ENCODE measurements at regions not wholly inside any gene's neighbourhood (a gene's known extent, or its start where the extent isn't known, plus 50 kb on each side); places are given as distances from the start of the nearest gene placed in this dataset.

DNA sequence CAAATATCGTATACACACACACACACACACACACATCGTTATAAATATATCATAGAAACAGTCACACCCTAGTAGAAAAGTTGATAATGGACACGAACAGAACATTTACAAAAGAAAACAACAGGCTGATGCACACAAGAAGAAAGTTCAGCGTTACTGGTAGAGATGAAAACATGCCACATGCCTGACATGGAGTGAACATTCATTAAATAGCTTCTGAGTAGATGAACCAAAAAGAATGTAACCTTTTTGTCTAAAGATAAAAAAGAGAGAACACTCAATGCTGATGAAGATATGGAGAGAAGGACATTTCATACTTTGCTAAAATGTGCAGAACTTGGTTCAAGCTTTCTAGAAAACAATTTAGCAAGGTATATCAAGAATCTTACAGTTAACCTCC, 173.4 kb upstream of the KLF14 start:
- ChIA-PET CTCF (interaction anchor here (1.4 to 1.6 kb wide), 3 partner anchors 11 to 129 kb away, joined by 3 to 8 read pairs (median 3); no protein-coding TSS in a partner anchor), POLR2A (no interaction called here)
- no peak for DNase-seq (ENCODE audit: extremely low spot score)
- no peak for TF ChIP-seq CTCF (IDR thresholded peaks at IDR 0.05; ENCODE audit: control extremely low read depth, extremely low read depth, low read depth, missing control alignments)

DNA sequence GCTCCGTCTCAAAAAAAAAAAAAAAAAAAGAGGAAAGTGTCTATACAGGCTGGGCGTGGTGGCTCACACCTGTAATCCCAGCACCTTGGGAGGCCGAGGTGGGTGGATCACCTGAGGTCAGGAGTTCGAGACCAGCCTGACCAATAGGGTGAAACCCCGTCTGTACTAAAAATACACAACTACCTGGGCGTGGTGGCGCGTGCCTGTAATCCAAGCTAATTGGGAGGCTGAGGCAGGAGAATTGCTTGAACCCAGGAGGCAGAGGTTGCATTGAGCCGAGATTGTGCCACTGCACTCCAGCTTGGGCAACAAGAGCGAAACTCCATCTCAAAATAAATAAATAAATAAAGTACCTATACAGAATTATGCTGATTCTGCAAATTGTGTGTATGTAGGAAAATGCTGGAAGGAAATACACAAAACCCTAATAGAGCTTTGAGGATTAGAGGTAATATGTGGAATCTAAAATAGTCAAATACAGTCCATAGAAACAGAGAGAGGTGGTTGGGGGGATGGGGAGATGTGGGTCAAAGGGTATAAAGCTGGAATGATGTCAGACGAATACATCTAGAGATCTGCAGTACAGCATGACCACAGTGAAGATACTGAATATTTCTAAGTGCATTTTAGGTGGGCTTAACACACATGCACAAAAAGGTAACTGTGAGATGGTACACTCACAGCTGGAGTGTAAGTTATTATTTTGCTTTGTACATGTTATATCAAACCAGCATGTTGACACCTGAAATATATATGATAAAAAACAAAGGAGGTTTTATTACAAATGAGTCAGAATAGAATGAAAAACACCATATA, 174.5 kb upstream of the KLF14 start:
- ChIA-PET CTCF (interaction anchor here (1.4 kb wide), 1 partner anchor 16 kb away, joined by 3 read pairs; no protein-coding TSS in a partner anchor), POLR2A (interaction anchor here (1.0 kb wide), 1 partner anchor 11 kb away, joined by 7 read pairs; no protein-coding TSS in a partner anchor)
- no peak for DNase-seq (ENCODE audit: extremely low spot score)
- no peak for TF ChIP-seq CTCF (IDR thresholded peaks at IDR 0.05; ENCODE audit: control extremely low read depth, extremely low read depth, low read depth, missing control alignments)

- CTCF ChIA-PET: no interaction called here
- TF ChIP-seq CTCF (IDR thresholded peaks at IDR 0.05; ENCODE audit: control extremely low read depth, extremely low read depth, low read depth, missing control alignments): no peak
- POLR2A ChIA-PET: interaction anchor here (1.0 kb wide), 1 partner anchor 12 kb away, joined by 7 read pairs; no protein-coding TSS in a partner anchor
- DNase-seq (ENCODE audit: extremely low spot score): no peak
Measured at GRCh38 chr7:130909161-130909836, 175.3 kb upstream of the KLF14 start.

GRCh38 chr7:130909881-130910672, 176.1 kb upstream of the KLF14 start:
- CTCF ChIA-PET: no interaction called here
- no peak for DNase-seq (ENCODE audit: extremely low spot score)
- POLR2A ChIA-PET: interaction anchor here (0.6 kb wide), 1 partner anchor 51 kb away, joined by 3 read pairs; no protein-coding TSS in a partner anchor
- TF ChIP-seq CTCF (IDR thresholded peaks at IDR 0.05; ENCODE audit: control extremely low read depth, extremely low read depth, low read depth, missing control alignments): no peak

- no peak for DNase-seq (ENCODE audit: extremely low spot score)
- POLR2A ChIA-PET: no interaction called here
- CTCF ChIA-PET: interaction anchor here (2.0 to 2.9 kb wide), 2 partner anchors 46 to 48 kb away, joined by 4 to 13 read pairs; no protein-coding TSS in a partner anchor
- no peak for TF ChIP-seq CTCF (IDR thresholded peaks at IDR 0.05; ENCODE audit: control extremely low read depth, extremely low read depth, low read depth, missing control alignments)
Measured at GRCh38 chr7:130910949-130911944, 177.2 kb upstream of the KLF14 start.
